T-helper 17 cell (primary cell): ENCODE measurements at regions not wholly inside any gene's neighbourhood (a gene's known extent, or its start where the extent isn't known, plus 50 kb on each side); places are given as distances from the start of the nearest gene placed in this dataset.

Source experiments
- ATAC-seq: fragments of 150-1000 bp; cut with Tn5 transposase; 2 replicates; pipeline ENCODE4 v1.10.0; 2021; ENCODE audit warnings: mild to moderate bottlenecking, moderate library complexity
- DNase-seq, 3 donors: peaks; one replicate each; pipeline versions ENCODE4 v3.0.0 to v3.0.0-alpha.2; 2020 to 2021
- H3K9me3 ChIP-seq: one replicate; pipeline ENCODE4 v1.7.0; 2013; ENCODE audit warnings: low read length, mild to moderate bottlenecking; ENCODE audit not compliant: control insufficient read depth, poor library complexity, severe bottlenecking
- H3K27ac Mint-ChIP-seq: one replicate; pipeline ENCODE4 v1.8.0; 2022; ENCODE audit warnings: mild to moderate bottlenecking, moderate library complexity, mixed read lengths
- H3K27me3 Mint-ChIP-seq: one replicate; pipeline ENCODE4 v1.8.0; 2022; ENCODE audit warnings: mixed read lengths
- H3K36me3 Mint-ChIP-seq: one replicate; pipeline ENCODE4 v1.8.0; 2022; ENCODE audit warnings: low read depth, mixed read lengths
- H3K4me1 Mint-ChIP-seq: one replicate; pipeline ENCODE4 v1.8.0; 2022; ENCODE audit warnings: mild to moderate bottlenecking, mixed read lengths
- H3K4me3 Mint-ChIP-seq: one replicate; pipeline ENCODE4 v1.8.0; 2022; ENCODE audit warnings: mild to moderate bottlenecking, moderate library complexity, mixed read lengths

GRCh38 chr15:87527416-87527815, 729.1 kb downstream of the NTRK3 start:
- no peaks in the 10 kb centered on the region for H3K4me1 Mint-ChIP-seq
- H3K27me3 Mint-ChIP-seq: no peaks in the 10 kb centered on the region
- no peaks in the 10 kb centered on the region for H3K36me3 Mint-ChIP-seq
- no peaks in the 10 kb centered on the region for H3K9me3 ChIP-seq
- DNase-seq (no peak), ATAC-seq (no peak)
- no peak overlapping the region for H3K4me3 Mint-ChIP-seq
- no peak overlapping the region for H3K27ac Mint-ChIP-seq

- H3K4me3 Mint-ChIP-seq: no peak overlapping the region
- ATAC-seq (no peak), DNase-seq (no peak)
- no peaks in the 10 kb centered on the region for H3K9me3 ChIP-seq
- no peak overlapping the region for H3K27ac Mint-ChIP-seq
- H3K27me3 Mint-ChIP-seq: no peaks in the 10 kb centered on the region
- no peaks in the 10 kb centered on the region for H3K36me3 Mint-ChIP-seq
- H3K4me1 Mint-ChIP-seq: no peaks in the 10 kb centered on the region
These were observed 733.0 kb downstream of the NTRK3 start for GRCh38 chr15:87523516-87523915.

- Mint-ChIP-seq H3K4me1 (no peaks in the 10 kb centered on the region), H3K27me3 (no peaks in the 10 kb centered on the region), H3K36me3 (no peaks in the 10 kb centered on the region), H3K4me3 (no peak overlapping the region), H3K27ac (no peak overlapping the region)
- no peaks in the 10 kb centered on the region for H3K9me3 ChIP-seq
- DNase-seq (no peak), ATAC-seq (no peak)
These were observed 733.5 kb downstream of the NTRK3 start for GRCh38 chr15:87522997-87523396.

- DNase-seq (no peak), ATAC-seq (no peak)
- Mint-ChIP-seq H3K27ac (no peak overlapping the region), H3K27me3 (no peaks in the 10 kb centered on the region), H3K4me1 (no peaks in the 10 kb centered on the region), H3K4me3 (no peak overlapping the region), H3K36me3 (no peaks in the 10 kb centered on the region)
- no peaks in the 10 kb centered on the region for H3K9me3 ChIP-seq
These were observed 737.6 kb downstream of the NTRK3 start for GRCh38 chr15:87518957-87519356.

GRCh38 chr15:87508086-87508485, 748.5 kb downstream of the NTRK3 start:
- no peak overlapping the region for H3K4me3 Mint-ChIP-seq
- no peaks in the 10 kb centered on the region for H3K9me3 ChIP-seq
- H3K27me3 Mint-ChIP-seq: peaks cover 8% of the 10 kb centered on the region
- H3K27ac Mint-ChIP-seq: no peak overlapping the region
- ATAC-seq: no peak
- no peaks in the 10 kb centered on the region for H3K36me3 Mint-ChIP-seq
- DNase-seq: no peak
- no peaks in the 10 kb centered on the region for H3K4me1 Mint-ChIP-seq

GRCh38 chr15:87502173-87502572, 754.4 kb downstream of the NTRK3 start:
- ATAC-seq (no peak), DNase-seq (no peak)
- no peaks in the 10 kb centered on the region for H3K4me1 Mint-ChIP-seq
- H3K36me3 Mint-ChIP-seq: no peaks in the 10 kb centered on the region
- H3K27me3 Mint-ChIP-seq: peaks cover 12% of the 10 kb centered on the region
- no peaks in the 10 kb centered on the region for H3K9me3 ChIP-seq
- H3K27ac Mint-ChIP-seq: no peak overlapping the region
- no peak overlapping the region for H3K4me3 Mint-ChIP-seq

- H3K4me1 Mint-ChIP-seq: no peaks in the 10 kb centered on the region
- no peak overlapping the region for H3K4me3 Mint-ChIP-seq
- ATAC-seq: no peak
- H3K9me3 ChIP-seq: no peaks in the 10 kb centered on the region
- DNase-seq: no peak
- no peaks in the 10 kb centered on the region for H3K36me3 Mint-ChIP-seq
- no peak overlapping the region for H3K27ac Mint-ChIP-seq
- H3K27me3 Mint-ChIP-seq: peaks cover 12% of the 10 kb centered on the region
These were observed 756.3 kb downstream of the NTRK3 start for GRCh38 chr15:87500240-87500639.

- Mint-ChIP-seq H3K36me3 (no peaks in the 10 kb centered on the region), H3K27me3 (peaks cover 12% of the 10 kb centered on the region), H3K27ac (no peak overlapping the region), H3K4me1 (no peaks in the 10 kb centered on the region), H3K4me3 (no peak overlapping the region)
- ATAC-seq (no peak), DNase-seq (no peak)
- no peaks in the 10 kb centered on the region for H3K9me3 ChIP-seq
These were observed 758.0 kb downstream of the NTRK3 start for GRCh38 chr15:87498560-87498959.

- H3K36me3 Mint-ChIP-seq: no peaks in the 10 kb centered on the region
- H3K4me3 Mint-ChIP-seq: no peak overlapping the region
- H3K9me3 ChIP-seq: no peaks in the 10 kb centered on the region
- ATAC-seq (no peak), DNase-seq (no peak)
- H3K4me1 Mint-ChIP-seq: no peaks in the 10 kb centered on the region
- no peak overlapping the region for H3K27ac Mint-ChIP-seq
- peaks cover 7% of the 10 kb centered on the region for H3K27me3 Mint-ChIP-seq
These were observed 759.7 kb downstream of the NTRK3 start for GRCh38 chr15:87496795-87497194.

GRCh38 chr15:87496109-87496508, 760.4 kb downstream of the NTRK3 start:
- H3K36me3 Mint-ChIP-seq: no peaks in the 10 kb centered on the region
- H3K4me1 Mint-ChIP-seq: no peaks in the 10 kb centered on the region
- H3K27ac Mint-ChIP-seq: no peak overlapping the region
- no peak for DNase-seq
- ATAC-seq: no peak
- H3K4me3 Mint-ChIP-seq: no peak overlapping the region
- H3K27me3 Mint-ChIP-seq: no peaks in the 10 kb centered on the region
- no peaks in the 10 kb centered on the region for H3K9me3 ChIP-seq

- H3K9me3 ChIP-seq: no peaks in the 10 kb centered on the region
- Mint-ChIP-seq H3K4me1 (no peaks in the 10 kb centered on the region), H3K36me3 (no peaks in the 10 kb centered on the region), H3K27me3 (no peaks in the 10 kb centered on the region), H3K27ac (no peak overlapping the region), H3K4me3 (no peak overlapping the region)
- DNase-seq (no peak), ATAC-seq (no peak)
These were observed 762.7 kb downstream of the NTRK3 start for GRCh38 chr15:87493803-87494202.

GRCh38 chr15:87492321-87492720, 764.2 kb downstream of the NTRK3 start:
- no peak for DNase-seq
- Mint-ChIP-seq H3K36me3 (no peaks in the 10 kb centered on the region), H3K4me1 (no peaks in the 10 kb centered on the region), H3K4me3 (no peak overlapping the region), H3K27ac (no peak overlapping the region), H3K27me3 (no peaks in the 10 kb centered on the region)
- H3K9me3 ChIP-seq: no peaks in the 10 kb centered on the region
- no peak for ATAC-seq

- no peaks in the 10 kb centered on the region for H3K9me3 ChIP-seq
- no peak for ATAC-seq
- Mint-ChIP-seq H3K27me3 (no peaks in the 10 kb centered on the region), H3K4me3 (no peak overlapping the region), H3K4me1 (no peaks in the 10 kb centered on the region), H3K36me3 (no peaks in the 10 kb centered on the region), H3K27ac (no peak overlapping the region)
- DNase-seq: no peak
These were observed 765.9 kb downstream of the NTRK3 start for GRCh38 chr15:87490666-87491065.

- ATAC-seq (no peak), DNase-seq (no peak)
- Mint-ChIP-seq H3K4me3 (no peak overlapping the region), H3K4me1 (no peaks in the 10 kb centered on the region), H3K36me3 (no peaks in the 10 kb centered on the region), H3K27ac (no peak overlapping the region), H3K27me3 (no peaks in the 10 kb centered on the region)
- H3K9me3 ChIP-seq: no peaks in the 10 kb centered on the region
These were observed 766.5 kb downstream of the NTRK3 start for GRCh38 chr15:87489902-87490665.
